ENCODE measurements at regions not wholly inside any gene's neighbourhood (a gene's known extent, or its start where the extent isn't known, plus 50 kb on each side); places are given as distances from the start of the nearest gene placed in this dataset.

GRCh38 chr4:135344492-135344891, 1142.9 kb upstream of the PABPC4L start:
- Histone ChIP-seq H3K9me3 (replicated peaks; ENCODE audit: control insufficient read depth, insufficient read depth, low read length) (no peaks in the 10 kb centered on the region), H3K36me3 (ENCODE audit: control insufficient read depth in 2 of 2, extremely low read depth in 1 of 2, insufficient read depth in 2 of 2, low read length in 2 of 2) (no peaks in the 10 kb centered on the region), H3K4me3 (replicated peaks in 1 of 3; ENCODE audit: insufficient read depth in 1 of 3, low read depth in 1 of 3, low read length in 3 of 3) (no peak overlapping the region), H3K4me1 (ENCODE audit: control insufficient read depth, extremely low read depth, insufficient read depth, low read length) (no peaks in the 10 kb centered on the region), H3K27ac (ENCODE audit: insufficient read depth, low read depth, low read length) (no peak overlapping the region), H3K27me3 (ENCODE audit: control insufficient read depth in 2 of 2, insufficient read depth in 2 of 2, low read length in 2 of 2) (no peaks in the 10 kb centered on the region), H3K4me2 (ENCODE audit: insufficient read depth, low read length) (no peak overlapping the region), H3K79me2 (ENCODE audit: control insufficient read depth, insufficient read depth, low read length) (no peaks in the 10 kb centered on the region), H2AFZ (ENCODE audit: low read depth, low read length) (no peak overlapping the region), H3K9ac (replicated peaks; ENCODE audit: extremely low read depth, insufficient read depth, low read length) (no peak overlapping the region), H3K9me1 (replicated peaks; ENCODE audit: control insufficient read depth, extremely low read depth, insufficient read depth, low read length) (no peaks in the 10 kb centered on the region), H4K20me1 (replicated peaks; ENCODE audit: control insufficient read depth, extremely low read depth, insufficient read depth, low read length) (no peaks in the 10 kb centered on the region)
- no peak for DNase-seq (ENCODE audit: low read depth, low spot score)
- BruUV-seq (replicated peaks), result no TSS peak
- intact Hi-C loops (cut with micrococcal nuclease), result no loop called here
- TF ChIP-seq POLR2A (IDR thresholded peaks at IDR 0.05; ENCODE audit: low read depth, low read length), result no peak
- no peak for TF ChIP-seq MYC (IDR thresholded peaks at IDR 0.05; ENCODE audit: low read depth, low read length)
- TF ChIP-seq POLR2AphosphoS5 (IDR thresholded peaks at IDR 0.05; ENCODE audit: insufficient read depth, low read depth, low read length), result no peak
- TF ChIP-seq EZH2 (IDR thresholded peaks at IDR 0.05; ENCODE audit: borderline replicate concordance, low read depth, low read length, severe bottlenecking), result no peak
- TF ChIP-seq, protein P1, sequence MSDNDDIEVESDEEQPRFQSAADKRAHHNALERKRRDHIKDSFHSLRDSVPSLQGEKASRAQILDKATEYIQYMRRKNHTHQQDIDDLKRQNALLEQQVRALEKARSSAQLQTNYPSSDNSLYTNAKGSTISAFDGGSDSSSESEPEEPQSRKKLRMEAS (IDR thresholded peaks at IDR 0.05; ENCODE audit: insufficient read depth, insufficient read length), result no peak
- FAIRE-seq, result no peak
- dilution Hi-C loops (cut with MboI; ENCODE audit: extremely low pct_ligation_motif_present, low sequenced_read_pairs), result no loop called here
- CTCF ChIA-PET, result no interaction called here
- POLR2A ChIA-PET, result no interaction called here

DNA sequence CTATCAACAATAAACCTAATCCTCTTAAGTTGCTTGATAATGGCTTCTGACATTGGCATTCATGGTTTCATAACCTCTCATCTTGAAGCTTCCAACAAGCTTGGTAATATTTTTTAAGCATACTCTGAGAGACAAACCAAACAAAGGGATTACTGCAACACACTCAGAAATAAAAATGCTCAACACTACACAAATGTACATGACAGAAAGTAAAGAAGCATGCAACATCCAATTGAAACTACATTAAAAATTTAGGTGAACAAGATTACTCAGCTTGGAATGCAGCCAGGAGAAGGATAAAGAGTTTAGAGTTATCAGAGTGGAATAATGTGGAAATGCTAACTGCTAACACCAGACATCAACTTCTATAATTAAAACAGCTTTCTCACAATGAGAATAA, 1136.6 kb upstream of the PABPC4L start:
- ChIA-PET CTCF (interaction anchor here (0.5 kb wide), 1 partner anchor 1497 kb away, joined by 3 read pairs; no protein-coding TSS in a partner anchor), POLR2A (no interaction called here)
- H2AFZ ChIP-seq (ENCODE audit: low read depth, low read length), result no peak overlapping the region
- no TSS peak for BruUV-seq (replicated peaks)
- H3K4me3 ChIP-seq (replicated peaks in 1 of 3; ENCODE audit: insufficient read depth in 1 of 3, low read depth in 1 of 3, low read length in 3 of 3), result no peak overlapping the region
- no peak overlapping the region for H3K4me2 ChIP-seq (ENCODE audit: insufficient read depth, low read length)
- H3K27me3 ChIP-seq (ENCODE audit: control insufficient read depth in 2 of 2, insufficient read depth in 2 of 2, low read length in 2 of 2), result no peaks in the 10 kb centered on the region
- H3K9me3 ChIP-seq (replicated peaks; ENCODE audit: control insufficient read depth, insufficient read depth, low read length), result no peaks in the 10 kb centered on the region
- TF ChIP-seq, protein P1 (IDR thresholded peaks at IDR 0.05; ENCODE audit: insufficient read depth, insufficient read length), result no peak
- TF ChIP-seq POLR2AphosphoS5 (IDR thresholded peaks at IDR 0.05; ENCODE audit: insufficient read depth, low read depth, low read length) (no peak), EZH2 (IDR thresholded peaks at IDR 0.05; ENCODE audit: borderline replicate concordance, low read depth, low read length, severe bottlenecking) (no peak), GATA2 (IDR thresholded peaks at IDR 0.05; ENCODE audit: insufficient read depth, insufficient read length, low read depth, low read length) (no peak), FOS (IDR thresholded peaks at IDR 0.05; ENCODE audit: borderline replicate concordance, insufficient read depth, low read length) (no peak), MYC (IDR thresholded peaks at IDR 0.05; ENCODE audit: low read depth, low read length) (no peak), JUN (IDR thresholded peaks at IDR 0.05; ENCODE audit: borderline replicate concordance, insufficient read depth, insufficient read length, low read depth) (no peak), POLR2A (IDR thresholded peaks at IDR 0.05; ENCODE audit: low read depth, low read length) (no peak)
- TF ChIP-seq, protein P2, sequence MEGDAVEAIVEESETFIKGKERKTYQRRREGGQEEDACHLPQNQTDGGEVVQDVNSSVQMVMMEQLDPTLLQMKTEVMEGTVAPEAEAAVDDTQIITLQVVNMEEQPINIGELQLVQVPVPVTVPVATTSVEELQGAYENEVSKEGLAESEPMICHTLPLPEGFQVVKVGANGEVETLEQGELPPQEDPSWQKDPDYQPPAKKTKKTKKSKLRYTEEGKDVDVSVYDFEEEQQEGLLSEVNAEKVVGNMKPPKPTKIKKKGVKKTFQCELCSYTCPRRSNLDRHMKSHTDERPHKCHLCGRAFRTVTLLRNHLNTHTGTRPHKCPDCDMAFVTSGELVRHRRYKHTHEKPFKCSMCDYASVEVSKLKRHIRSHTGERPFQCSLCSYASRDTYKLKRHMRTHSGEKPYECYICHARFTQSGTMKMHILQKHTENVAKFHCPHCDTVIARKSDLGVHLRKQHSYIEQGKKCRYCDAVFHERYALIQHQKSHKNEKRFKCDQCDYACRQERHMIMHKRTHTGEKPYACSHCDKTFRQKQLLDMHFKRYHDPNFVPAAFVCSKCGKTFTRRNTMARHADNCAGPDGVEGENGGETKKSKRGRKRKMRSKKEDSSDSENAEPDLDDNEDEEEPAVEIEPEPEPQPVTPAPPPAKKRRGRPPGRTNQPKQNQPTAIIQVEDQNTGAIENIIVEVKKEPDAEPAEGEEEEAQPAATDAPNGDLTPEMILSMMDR (IDR thresholded peaks at IDR 0.05; ENCODE audit: extremely low read depth in 1 of 2, insufficient read depth in 1 of 2, low read depth in 1 of 2, low read length in 2 of 2), result no peak
- no peaks in the 10 kb centered on the region for H3K9me1 ChIP-seq (replicated peaks; ENCODE audit: control insufficient read depth, extremely low read depth, insufficient read depth, low read length)
- FAIRE-seq (no peak), DNase-seq (ENCODE audit: low read depth, low spot score) (no peak)
- H3K36me3 ChIP-seq (ENCODE audit: control insufficient read depth in 2 of 2, extremely low read depth in 1 of 2, insufficient read depth in 2 of 2, low read length in 2 of 2), result no peaks in the 10 kb centered on the region
- no peaks in the 10 kb centered on the region for H3K4me1 ChIP-seq (ENCODE audit: control insufficient read depth, extremely low read depth, insufficient read depth, low read length)
- H3K79me2 ChIP-seq (ENCODE audit: control insufficient read depth, insufficient read depth, low read length), result no peaks in the 10 kb centered on the region
- H3K27ac ChIP-seq (ENCODE audit: insufficient read depth, low read depth, low read length), result no peak overlapping the region
- intact Hi-C loops (cut with micrococcal nuclease) (no loop called here), dilution Hi-C loops (cut with MboI; ENCODE audit: extremely low pct_ligation_motif_present, low sequenced_read_pairs) (no loop called here)
- no peak overlapping the region for H3K9ac ChIP-seq (replicated peaks; ENCODE audit: extremely low read depth, insufficient read depth, low read length)
- no peaks in the 10 kb centered on the region for H4K20me1 ChIP-seq (replicated peaks; ENCODE audit: control insufficient read depth, extremely low read depth, insufficient read depth, low read length)
